KMS-11 (cell line): ENCODE measurements at regions not wholly inside any gene's neighbourhood (a gene's known extent, or its start where the extent isn't known, plus 50 kb on each side); places are given as distances from the start of the nearest gene placed in this dataset.

Experiments used
- H2AFZ ChIP-seq: fragments of 200-600 bp; sonication (generic); 2 replicates; pipeline ENCODE4 v1.6.1; 2016; ENCODE audit warnings: antibody characterized with exemption, mixed run types, low read depth
- H3K27ac ChIP-seq: fragments of 200-600 bp; sonication (generic); 2 replicates; pipeline ENCODE4 v1.6.1; 2016; ENCODE audit warnings: mild to moderate bottlenecking, mixed run types
- H3K27me3 ChIP-seq: fragments of 200-600 bp; sonication (generic); 2 replicates; pipeline ENCODE4 v1.6.1; 2017; ENCODE audit warnings: mild to moderate bottlenecking, low read depth, mixed run types, moderate library complexity; ENCODE audit not compliant: insufficient read depth
- H3K36me3 ChIP-seq: fragments of 200-600 bp; sonication (generic); 2 replicates; pipeline ENCODE4 v1.6.1; 2017; ENCODE audit warnings: mild to moderate bottlenecking, mixed run types; ENCODE audit not compliant: insufficient read depth
- H3K4me1 ChIP-seq: fragments of 200-600 bp; sonication (generic); 2 replicates; pipeline ENCODE4 v1.6.1; 2016; ENCODE audit warnings: mild to moderate bottlenecking, low read depth, mixed run types; ENCODE audit not compliant: poor library complexity, severe bottlenecking
- H3K4me2 ChIP-seq: fragments of 200-600 bp; sonication (generic); 2 replicates; pipeline ENCODE4 v1.7.0; 2016; ENCODE audit warnings: mild to moderate bottlenecking, mixed run types
- H3K4me3 ChIP-seq: fragments of 200-600 bp; sonication (generic); IDR thresholded peaks from 2 replicates; pipeline ENCODE4 v1.6.1; 2017; ENCODE audit warnings: low read depth, low read length, mixed read lengths; ENCODE audit not compliant: insufficient read depth
- H3K79me2 ChIP-seq: fragments of 200-600 bp; sonication (generic); 2 replicates; pipeline ENCODE4 v1.6.1; 2016; ENCODE audit warnings: low read depth, mixed run types; ENCODE audit not compliant: insufficient read depth
- H3K9ac ChIP-seq: fragments of 200-600 bp; sonication (generic); 2 replicates; pipeline ENCODE4 v1.6.1; 2016; ENCODE audit warnings: mild to moderate bottlenecking, mixed run types
- H4K20me1 ChIP-seq: fragments of 200-600 bp; sonication (generic); 2 replicates; pipeline ENCODE4 v1.6.1; 2016; ENCODE audit warnings: mild to moderate bottlenecking, mixed run types; ENCODE audit not compliant: insufficient read depth
- TF ChIP-seq, protein P1 (sequence below): fragments of 200-600 bp; sonication (generic); conservative IDR thresholded peaks from 2 replicates; pipeline ENCODE4 v1.6.1; 2017; ENCODE audit warnings: low read depth, mild to moderate bottlenecking, antibody characterized with exemption, low read length, moderate library complexity, mixed read lengths

DNA sequence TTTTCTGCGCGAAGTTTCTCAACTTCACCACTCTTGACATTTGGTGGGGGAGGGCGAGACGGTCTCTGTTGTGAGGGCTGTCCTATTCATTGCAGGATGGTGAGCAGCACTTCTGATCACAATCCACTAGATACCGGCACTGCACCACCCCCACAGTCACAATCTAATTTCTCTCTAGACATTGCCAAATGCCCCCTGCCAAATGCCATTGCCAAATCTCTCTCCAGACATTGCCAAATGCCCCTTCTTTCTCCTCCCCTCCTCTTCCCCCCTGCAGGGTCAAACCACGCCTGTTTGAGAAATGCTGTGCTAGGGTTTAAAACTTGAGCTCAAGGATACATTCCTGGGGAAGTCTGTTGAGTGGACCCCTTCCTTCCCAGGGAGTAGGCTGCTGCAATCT lies 603.5 kb upstream of the CDH4 start:
- no peak overlapping the region for H3K4me2 ChIP-seq
- no peak overlapping the region for H3K9ac ChIP-seq
- no peak overlapping the region for H3K4me3 ChIP-seq
- H3K4me1 ChIP-seq = peaks cover 17% of the 10 kb centered on the region
- H3K79me2 ChIP-seq = no peaks in the 10 kb centered on the region
- no peaks in the 10 kb centered on the region for H3K27me3 ChIP-seq
- H4K20me1 ChIP-seq = no peaks in the 10 kb centered on the region
- no peak overlapping the region for H3K27ac ChIP-seq
- H3K36me3 ChIP-seq = no peaks in the 10 kb centered on the region
- no peak overlapping the region for H2AFZ ChIP-seq
- TF ChIP-seq, protein P1, sequence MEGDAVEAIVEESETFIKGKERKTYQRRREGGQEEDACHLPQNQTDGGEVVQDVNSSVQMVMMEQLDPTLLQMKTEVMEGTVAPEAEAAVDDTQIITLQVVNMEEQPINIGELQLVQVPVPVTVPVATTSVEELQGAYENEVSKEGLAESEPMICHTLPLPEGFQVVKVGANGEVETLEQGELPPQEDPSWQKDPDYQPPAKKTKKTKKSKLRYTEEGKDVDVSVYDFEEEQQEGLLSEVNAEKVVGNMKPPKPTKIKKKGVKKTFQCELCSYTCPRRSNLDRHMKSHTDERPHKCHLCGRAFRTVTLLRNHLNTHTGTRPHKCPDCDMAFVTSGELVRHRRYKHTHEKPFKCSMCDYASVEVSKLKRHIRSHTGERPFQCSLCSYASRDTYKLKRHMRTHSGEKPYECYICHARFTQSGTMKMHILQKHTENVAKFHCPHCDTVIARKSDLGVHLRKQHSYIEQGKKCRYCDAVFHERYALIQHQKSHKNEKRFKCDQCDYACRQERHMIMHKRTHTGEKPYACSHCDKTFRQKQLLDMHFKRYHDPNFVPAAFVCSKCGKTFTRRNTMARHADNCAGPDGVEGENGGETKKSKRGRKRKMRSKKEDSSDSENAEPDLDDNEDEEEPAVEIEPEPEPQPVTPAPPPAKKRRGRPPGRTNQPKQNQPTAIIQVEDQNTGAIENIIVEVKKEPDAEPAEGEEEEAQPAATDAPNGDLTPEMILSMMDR = no peak

DNA sequence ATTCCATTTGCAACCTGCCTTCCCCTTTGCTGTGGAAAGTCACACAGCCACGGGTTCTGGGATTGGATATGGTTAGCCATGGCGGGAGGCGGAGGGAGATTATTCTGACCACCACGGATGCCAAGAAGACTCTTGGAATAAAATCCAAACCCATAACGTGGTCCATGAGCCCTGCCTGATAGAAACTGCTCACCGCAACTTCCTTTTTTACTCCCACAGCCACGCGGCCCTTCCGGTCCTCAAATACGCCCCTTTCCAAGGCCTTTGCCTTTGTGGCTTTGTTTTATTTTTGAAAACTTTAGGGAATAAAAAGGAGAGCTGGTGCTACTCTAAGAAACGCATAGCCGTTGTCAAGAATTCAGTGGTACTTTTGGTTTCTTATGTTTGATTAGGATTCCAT lies 602.5 kb upstream of the CDH4 start:
- H3K4me1 ChIP-seq = peaks cover 17% of the 10 kb centered on the region
- H3K27ac ChIP-seq = no peak overlapping the region
- H3K36me3 ChIP-seq = no peaks in the 10 kb centered on the region
- H4K20me1 ChIP-seq = no peaks in the 10 kb centered on the region
- H3K27me3 ChIP-seq = no peaks in the 10 kb centered on the region
- no peak overlapping the region for H3K4me3 ChIP-seq
- TF ChIP-seq, protein P1 = no peak
- H3K79me2 ChIP-seq = no peaks in the 10 kb centered on the region
- H2AFZ ChIP-seq = no peak overlapping the region
- H3K9ac ChIP-seq = no peak overlapping the region
- H3K4me2 ChIP-seq = no peak overlapping the region

DNA sequence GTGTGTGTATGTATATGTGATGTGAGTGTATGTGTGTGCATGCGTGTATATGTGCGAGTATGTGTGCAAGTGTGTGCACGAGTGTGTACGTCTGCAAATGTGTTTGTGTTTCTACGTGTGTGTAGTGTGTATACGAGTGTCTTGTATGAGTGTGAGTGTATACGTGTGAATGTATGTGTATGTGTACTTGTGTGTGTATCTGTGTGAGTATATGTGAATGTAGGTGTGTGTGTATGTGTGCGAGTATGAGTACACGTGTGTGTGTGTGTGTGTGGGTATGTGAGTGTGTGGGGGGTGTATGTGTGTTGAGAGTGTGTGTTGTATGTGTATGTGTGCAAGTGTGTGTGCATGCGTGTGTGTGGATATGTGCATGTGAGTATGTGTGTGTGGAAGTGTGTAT lies 602.0 kb upstream of the CDH4 start:
- Histone ChIP-seq H3K4me1 (peaks cover 17% of the 10 kb centered on the region), H3K79me2 (no peaks in the 10 kb centered on the region), H3K9ac (no peak overlapping the region), H4K20me1 (no peaks in the 10 kb centered on the region), H3K27ac (no peak overlapping the region), H3K27me3 (no peaks in the 10 kb centered on the region), H3K4me3 (no peak overlapping the region), H3K4me2 (no peak overlapping the region), H2AFZ (no peak overlapping the region), H3K36me3 (no peaks in the 10 kb centered on the region)
- TF ChIP-seq, protein P1 = no peak

DNA sequence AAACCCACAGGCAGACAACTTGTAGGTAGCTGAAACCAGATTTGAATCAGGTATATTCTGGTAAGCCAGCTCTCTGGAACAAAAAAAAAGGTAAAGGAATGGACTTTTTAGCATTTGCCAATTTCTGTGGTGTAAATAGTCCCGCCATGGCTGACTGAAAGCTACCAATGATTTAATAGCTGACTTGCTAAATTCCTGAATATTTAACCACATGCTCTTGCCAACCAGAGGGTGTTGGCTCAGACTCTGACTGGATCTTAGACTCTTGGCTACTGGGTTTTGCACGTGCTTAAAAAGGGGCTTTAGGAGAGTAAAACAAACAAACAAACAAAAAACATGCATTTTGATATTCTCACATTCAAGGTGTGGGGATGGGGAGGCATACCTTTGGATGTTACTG lies 600.0 kb upstream of the CDH4 start:
- no peak overlapping the region for H3K27ac ChIP-seq
- H3K4me3 ChIP-seq = no peak overlapping the region
- H3K9ac ChIP-seq = no peak overlapping the region
- no peak overlapping the region for H2AFZ ChIP-seq
- H4K20me1 ChIP-seq = no peaks in the 10 kb centered on the region
- H3K4me1 ChIP-seq = peaks cover 17% of the 10 kb centered on the region
- TF ChIP-seq, protein P1 = no peak
- H3K79me2 ChIP-seq = no peaks in the 10 kb centered on the region
- no peaks in the 10 kb centered on the region for H3K27me3 ChIP-seq
- H3K4me2 ChIP-seq = no peak overlapping the region; the same call in 1 of the 2 replicates
- H3K36me3 ChIP-seq = no peaks in the 10 kb centered on the region
